Liver (tissue), 8 donors: ENCODE measurements at regions not wholly inside any gene's neighbourhood (a gene's known extent, or its start where the extent isn't known, plus 50 kb on each side); places are given as distances from the start of the nearest gene placed in this dataset.

ENCODE experiments used
- DNase-seq: peaks from one replicate; pipeline ENCODE4 v3.0.0-alpha.2; 2017; ENCODE audit warnings: low spot score
- H3K27ac ChIP-seq, 2 donors: one replicate each; pipeline ENCODE4 v1.7.0; 2013; ENCODE audit warnings: inconsistent platforms in 2 of 2, low read length in 2 of 2, control low read depth in 1 of 2, low read depth in 1 of 2, mild to moderate bottlenecking in 1 of 2
- H3K27me3 ChIP-seq, 4 donors: one replicate each; pipeline versions ENCODE4 v1.6.1 to v1.7.0; 2013; ENCODE audit warnings: low read length in 3 of 4, inconsistent platforms in 1 of 4, mild to moderate bottlenecking in 1 of 4, moderate library complexity in 1 of 4; ENCODE audit not compliant: control insufficient read depth in 4 of 4, insufficient read depth in 4 of 4
- H3K36me3 ChIP-seq, 4 donors: one replicate each; pipeline versions ENCODE4 v1.6.1 to v1.7.0; 2013; ENCODE audit warnings: low read length in 3 of 4, mild to moderate bottlenecking in 3 of 4, low read depth in 1 of 4, moderate library complexity in 1 of 4; ENCODE audit not compliant: control insufficient read depth in 4 of 4, insufficient read depth in 3 of 4
- H3K4me1 ChIP-seq, 4 donors: one replicate each; pipeline versions ENCODE4 v1.6.1 to v1.7.0; 2013; ENCODE audit warnings: low read length in 3 of 4, mild to moderate bottlenecking in 3 of 4, moderate library complexity in 1 of 4; ENCODE audit not compliant: control insufficient read depth in 4 of 4, insufficient read depth in 4 of 4
- H3K4me3 ChIP-seq, 3 donors: one replicate each; pipeline versions ENCODE4 v1.6.1 to v1.7.0; 2013; ENCODE audit warnings: low read length in 3 of 3, control low read depth in 1 of 3, low read depth in 1 of 3, mild to moderate bottlenecking in 1 of 3
- H3K9ac ChIP-seq, 2 donors: one replicate each; pipeline ENCODE4 v1.7.0; 2013; ENCODE audit warnings: low read length in 2 of 2, mild to moderate bottlenecking in 2 of 2, moderate library complexity in 2 of 2, control low read depth in 1 of 2, low read depth in 1 of 2
- H3K9me3 ChIP-seq, 4 donors: one replicate each; pipeline versions ENCODE4 v1.6.1 to v1.7.0; 2013; ENCODE audit warnings: low read length in 3 of 4; ENCODE audit not compliant: control insufficient read depth in 4 of 4
- EGR1 ChIP-seq, 2 donors: IDR thresholded peaks; 2 replicates each; pipeline ENCODE4 v1.6.1; 2016 to 2018; ENCODE audit warnings: antibody characterized with exemption in 2 of 2, low read depth in 2 of 2
- FOXA1 ChIP-seq: IDR thresholded peaks from 2 replicates; pipeline ENCODE4 v1.6.1; 2016; ENCODE audit warnings: antibody characterized with exemption
- FOXA2 ChIP-seq: IDR thresholded peaks from 2 replicates; pipeline ENCODE4 v1.6.1; 2016; ENCODE audit warnings: antibody characterized with exemption
- GABPA ChIP-seq, 2 donors: IDR thresholded peaks in 1 of 2; conservative IDR thresholded peaks in 1 of 2; 2 replicates each; pipeline ENCODE4 v1.6.1; 2016; ENCODE audit warnings: antibody characterized with exemption in 2 of 2, mild to moderate bottlenecking in 1 of 2, moderate library complexity in 1 of 2
- HNF4A ChIP-seq, 2 donors: conservative IDR thresholded peaks; 2 replicates each; pipeline ENCODE4 v1.6.1; 2016; ENCODE audit warnings: antibody characterized with exemption in 2 of 2, mild to moderate bottlenecking in 2 of 2
- HNF4G ChIP-seq: IDR thresholded peaks from 2 replicates; pipeline ENCODE4 v1.6.1; 2016; ENCODE audit warnings: antibody characterized with exemption
- JUND ChIP-seq, 2 donors: IDR thresholded peaks; 2 replicates each; pipeline ENCODE4 v1.6.1; 2016; ENCODE audit warnings: antibody characterized with exemption in 2 of 2
- NR2F2 ChIP-seq: IDR thresholded peaks from 2 replicates; pipeline ENCODE4 v1.6.1; 2016; ENCODE audit warnings: antibody characterized with exemption
- RAD21 ChIP-seq, 2 donors: IDR thresholded peaks; 2 replicates each; pipeline ENCODE4 v1.6.1; 2016; ENCODE audit warnings: antibody characterized with exemption in 2 of 2, mild to moderate bottlenecking in 2 of 2
- RXRA ChIP-seq, 2 donors: IDR thresholded peaks; 2 replicates each; pipeline ENCODE4 v1.6.1; 2017 to 2018; ENCODE audit warnings: antibody characterized with exemption in 2 of 2, mild to moderate bottlenecking in 1 of 2
- SP1 ChIP-seq: IDR thresholded peaks from 2 replicates; pipeline ENCODE4 v1.6.1; 2018; ENCODE audit warnings: antibody characterized with exemption, mild to moderate bottlenecking
- TAF1 ChIP-seq: conservative IDR thresholded peaks from 2 replicates; pipeline ENCODE4 v1.6.1; 2016; ENCODE audit warnings: antibody characterized with exemption, mild to moderate bottlenecking
- YY1 ChIP-seq: IDR thresholded peaks from 2 replicates; pipeline ENCODE4 v1.6.1; 2016; ENCODE audit warnings: antibody characterized with exemption, mild to moderate bottlenecking
- WGBS: extraction: QIAGEN DNeasy Blood & Tissue Kit; methylation state at CpG from one replicate; pipeline ENCODE4 v1.1.7; 2013; 5-methylcytosine and 5-hydroxymethylcytosine counted together
- TF ChIP-seq, protein P1 (sequence below): IDR thresholded peaks from 2 replicates; pipeline ENCODE4 v1.6.1; 2016; ENCODE audit warnings: antibody characterized with exemption
- TF ChIP-seq, protein P2 (sequence below): IDR thresholded peaks from 2 replicates; pipeline ENCODE4 v1.6.1; 2016; ENCODE audit warnings: antibody characterized with exemption, mild to moderate bottlenecking
- TF ChIP-seq, protein P3 (sequence below): IDR thresholded peaks from 2 replicates; pipeline ENCODE4 v1.6.1; 2016; ENCODE audit warnings: antibody characterized with exemption
- TF ChIP-seq, protein P4 (sequence below): fragments of 150-350 bp; IDR thresholded peaks from 2 replicates; pipeline ENCODE4 v1.5.1; 2017; ENCODE audit warnings: improper control_type of control experiment, low read depth, low read length; ENCODE audit not compliant: missing input control
- TF ChIP-seq, protein P5 (sequence below): IDR thresholded peaks from 2 replicates; pipeline ENCODE4 v1.6.1; 2016; ENCODE audit warnings: antibody characterized with exemption
- donor health status: healthy.
- donor health status: healthy.
- donor health status: healthy.
- donor health status: healthy.
- donor health status: healthy.

DNA sequence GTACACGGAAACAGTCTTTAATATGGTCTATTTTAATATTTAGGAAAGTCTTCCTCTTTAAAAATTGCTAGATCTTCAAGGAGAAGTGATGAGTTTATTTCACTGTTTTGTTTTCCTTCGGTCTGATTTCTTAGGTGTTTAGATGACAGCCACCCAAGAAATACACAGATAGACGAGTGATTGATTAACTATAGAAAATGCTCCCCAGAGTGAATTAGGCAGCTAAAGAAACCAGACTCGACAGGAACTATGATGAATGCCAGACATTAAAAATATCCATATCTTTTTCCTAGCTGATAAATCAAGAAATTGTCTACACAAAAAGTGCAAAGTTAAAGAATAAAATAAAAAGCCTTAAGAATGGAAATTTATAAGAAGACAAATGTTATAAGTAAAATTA, 888.7 kb upstream of the CNTNAP5 start:
- Histone ChIP-seq H3K9ac (no peak overlapping the region), H3K36me3 (no peaks in the 10 kb centered on the region), H3K9me3 (no peaks in the 10 kb centered on the region), H3K27ac (no peak overlapping the region), H3K4me1 (no peaks in the 10 kb centered on the region), H3K4me3 (no peak overlapping the region), H3K27me3 (no peaks in the 10 kb centered on the region)
- TF ChIP-seq, protein P1, sequence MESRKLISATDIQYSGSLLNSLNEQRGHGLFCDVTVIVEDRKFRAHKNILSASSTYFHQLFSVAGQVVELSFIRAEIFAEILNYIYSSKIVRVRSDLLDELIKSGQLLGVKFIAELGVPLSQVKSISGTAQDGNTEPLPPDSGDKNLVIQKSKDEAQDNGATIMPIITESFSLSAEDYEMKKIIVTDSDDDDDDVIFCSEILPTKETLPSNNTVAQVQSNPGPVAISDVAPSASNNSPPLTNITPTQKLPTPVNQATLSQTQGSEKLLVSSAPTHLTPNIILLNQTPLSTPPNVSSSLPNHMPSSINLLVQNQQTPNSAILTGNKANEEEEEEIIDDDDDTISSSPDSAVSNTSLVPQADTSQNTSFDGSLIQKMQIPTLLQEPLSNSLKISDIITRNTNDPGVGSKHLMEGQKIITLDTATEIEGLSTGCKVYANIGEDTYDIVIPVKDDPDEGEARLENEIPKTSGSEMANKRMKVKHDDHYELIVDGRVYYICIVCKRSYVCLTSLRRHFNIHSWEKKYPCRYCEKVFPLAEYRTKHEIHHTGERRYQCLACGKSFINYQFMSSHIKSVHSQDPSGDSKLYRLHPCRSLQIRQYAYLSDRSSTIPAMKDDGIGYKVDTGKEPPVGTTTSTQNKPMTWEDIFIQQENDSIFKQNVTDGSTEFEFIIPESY: no peak
- no peak for TF ChIP-seq SP1
- TF ChIP-seq, protein P2, sequence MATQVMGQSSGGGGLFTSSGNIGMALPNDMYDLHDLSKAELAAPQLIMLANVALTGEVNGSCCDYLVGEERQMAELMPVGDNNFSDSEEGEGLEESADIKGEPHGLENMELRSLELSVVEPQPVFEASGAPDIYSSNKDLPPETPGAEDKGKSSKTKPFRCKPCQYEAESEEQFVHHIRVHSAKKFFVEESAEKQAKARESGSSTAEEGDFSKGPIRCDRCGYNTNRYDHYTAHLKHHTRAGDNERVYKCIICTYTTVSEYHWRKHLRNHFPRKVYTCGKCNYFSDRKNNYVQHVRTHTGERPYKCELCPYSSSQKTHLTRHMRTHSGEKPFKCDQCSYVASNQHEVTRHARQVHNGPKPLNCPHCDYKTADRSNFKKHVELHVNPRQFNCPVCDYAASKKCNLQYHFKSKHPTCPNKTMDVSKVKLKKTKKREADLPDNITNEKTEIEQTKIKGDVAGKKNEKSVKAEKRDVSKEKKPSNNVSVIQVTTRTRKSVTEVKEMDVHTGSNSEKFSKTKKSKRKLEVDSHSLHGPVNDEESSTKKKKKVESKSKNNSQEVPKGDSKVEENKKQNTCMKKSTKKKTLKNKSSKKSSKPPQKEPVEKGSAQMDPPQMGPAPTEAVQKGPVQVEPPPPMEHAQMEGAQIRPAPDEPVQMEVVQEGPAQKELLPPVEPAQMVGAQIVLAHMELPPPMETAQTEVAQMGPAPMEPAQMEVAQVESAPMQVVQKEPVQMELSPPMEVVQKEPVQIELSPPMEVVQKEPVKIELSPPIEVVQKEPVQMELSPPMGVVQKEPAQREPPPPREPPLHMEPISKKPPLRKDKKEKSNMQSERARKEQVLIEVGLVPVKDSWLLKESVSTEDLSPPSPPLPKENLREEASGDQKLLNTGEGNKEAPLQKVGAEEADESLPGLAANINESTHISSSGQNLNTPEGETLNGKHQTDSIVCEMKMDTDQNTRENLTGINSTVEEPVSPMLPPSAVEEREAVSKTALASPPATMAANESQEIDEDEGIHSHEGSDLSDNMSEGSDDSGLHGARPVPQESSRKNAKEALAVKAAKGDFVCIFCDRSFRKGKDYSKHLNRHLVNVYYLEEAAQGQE: no peak
- TF ChIP-seq NR2F2: no peak
- DNase-seq: no peak
- 68% methylated on average over 4 of the region's 4 CpGs for WGBS

DNA sequence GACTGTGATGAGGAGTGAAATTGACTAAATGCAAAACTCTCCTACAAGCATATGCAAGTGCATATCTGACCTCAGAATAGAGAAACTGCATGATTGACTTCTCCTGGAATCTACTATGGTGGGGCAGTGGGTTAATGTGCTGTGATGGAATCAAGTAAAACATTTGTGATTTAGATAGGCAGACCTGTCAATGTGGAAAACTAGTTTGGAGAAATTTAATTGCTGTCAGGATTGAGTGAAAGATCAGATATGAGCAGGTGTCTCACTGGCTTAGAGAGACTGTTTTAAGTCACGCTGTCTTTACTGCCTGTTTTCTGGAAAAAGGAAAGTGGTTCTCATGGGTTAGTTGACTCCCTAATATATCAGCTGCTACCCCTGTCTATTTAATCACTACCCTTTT, 881.0 kb upstream of the CNTNAP5 start:
- no peak for DNase-seq
- H3K9me3 ChIP-seq: no peaks in the 10 kb centered on the region
- H3K4me1 ChIP-seq: no peaks in the 10 kb centered on the region
- H3K27ac ChIP-seq: no peak overlapping the region
- H3K9ac ChIP-seq: no peak overlapping the region
- WGBS: 82% methylated on average over 1 of the region's 1 CpG
- no peaks in the 10 kb centered on the region for H3K36me3 ChIP-seq
- TF ChIP-seq RXRA (IDR thresholded peaks at IDR 0.05) (no peak), HNF4G (no peak), SP1 (no peak), GABPA (IDR thresholded peaks at IDR 0.05 in 1 of 2, conservative IDR thresholded peaks at IDR 0.05 in 1 of 2) (no peak), HNF4A (conservative IDR thresholded peaks at IDR 0.05) (no peak), RAD21 (IDR thresholded peaks at IDR 0.05) (no peak), YY1 (no peak), FOXA1 (no peak), TAF1 (no peak), JUND (IDR thresholded peaks at IDR 0.05) (no peak), NR2F2 (no peak), FOXA2 (no peak), EGR1 (IDR thresholded peaks at IDR 0.05; ENCODE audit: low read depth in 2 of 2) (no peak)
- TF ChIP-seq, protein P3, sequence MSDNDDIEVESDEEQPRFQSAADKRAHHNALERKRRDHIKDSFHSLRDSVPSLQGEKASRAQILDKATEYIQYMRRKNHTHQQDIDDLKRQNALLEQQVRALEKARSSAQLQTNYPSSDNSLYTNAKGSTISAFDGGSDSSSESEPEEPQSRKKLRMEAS: no peak
- TF ChIP-seq, protein P4, sequence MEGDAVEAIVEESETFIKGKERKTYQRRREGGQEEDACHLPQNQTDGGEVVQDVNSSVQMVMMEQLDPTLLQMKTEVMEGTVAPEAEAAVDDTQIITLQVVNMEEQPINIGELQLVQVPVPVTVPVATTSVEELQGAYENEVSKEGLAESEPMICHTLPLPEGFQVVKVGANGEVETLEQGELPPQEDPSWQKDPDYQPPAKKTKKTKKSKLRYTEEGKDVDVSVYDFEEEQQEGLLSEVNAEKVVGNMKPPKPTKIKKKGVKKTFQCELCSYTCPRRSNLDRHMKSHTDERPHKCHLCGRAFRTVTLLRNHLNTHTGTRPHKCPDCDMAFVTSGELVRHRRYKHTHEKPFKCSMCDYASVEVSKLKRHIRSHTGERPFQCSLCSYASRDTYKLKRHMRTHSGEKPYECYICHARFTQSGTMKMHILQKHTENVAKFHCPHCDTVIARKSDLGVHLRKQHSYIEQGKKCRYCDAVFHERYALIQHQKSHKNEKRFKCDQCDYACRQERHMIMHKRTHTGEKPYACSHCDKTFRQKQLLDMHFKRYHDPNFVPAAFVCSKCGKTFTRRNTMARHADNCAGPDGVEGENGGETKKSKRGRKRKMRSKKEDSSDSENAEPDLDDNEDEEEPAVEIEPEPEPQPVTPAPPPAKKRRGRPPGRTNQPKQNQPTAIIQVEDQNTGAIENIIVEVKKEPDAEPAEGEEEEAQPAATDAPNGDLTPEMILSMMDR: no peak
- TF ChIP-seq, protein P1: no peak
- TF ChIP-seq, protein P2: no peak
- TF ChIP-seq, protein P5, sequence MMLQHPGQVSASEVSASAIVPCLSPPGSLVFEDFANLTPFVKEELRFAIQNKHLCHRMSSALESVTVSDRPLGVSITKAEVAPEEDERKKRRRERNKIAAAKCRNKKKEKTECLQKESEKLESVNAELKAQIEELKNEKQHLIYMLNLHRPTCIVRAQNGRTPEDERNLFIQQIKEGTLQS: no peak
- no peak overlapping the region for H3K4me3 ChIP-seq
- no peaks in the 10 kb centered on the region for H3K27me3 ChIP-seq
